ENCODE measurements at regions not wholly inside any gene's neighbourhood (a gene's known extent, or its start where the extent isn't known, plus 50 kb on each side); places are given as distances from the start of the nearest gene placed in this dataset.

- H3K27me3 ChIP-seq (ENCODE audit: insufficient read depth, low read length) = no peaks in the 10 kb centered on the region
- peaks cover 36% of the 10 kb centered on the region for H3K79me2 ChIP-seq (ENCODE audit: insufficient read depth, low read length)
- ChIA-PET CTCF (interaction anchor here (0.9 to 2.9 kb wide), 3 partner anchors 9 to 44 kb away, joined by 4 to 18 read pairs (median 4); no protein-coding TSS in a partner anchor), POLR2A (interaction anchor here (0.7 to 1.4 kb wide), 3 partner anchors 9 to 17 kb away, joined by 3 to 4 read pairs (median 4); no protein-coding TSS in a partner anchor), RAD21 (ENCODE audit: low non-redundant PET in 1 of 2, low total read pairs in 2 of 2, uncharacterized antibody in 2 of 2, unreplicated experiment in 2 of 2) (interaction anchor here in 1 of 2 experiments (0.5 kb wide), 1 partner anchor 97 kb away, joined by 4 read pairs; no protein-coding TSS in a partner anchor)
- peak overlapping the region; percentile 71 for H3K4me2 ChIP-seq (ENCODE audit: low read length)
- H3K9ac ChIP-seq (ENCODE audit: low read length) = 0 out of 2 replicates have a peak overlapping the region, but pooled peaks have one; percentile 2
- H3K9me3 ChIP-seq (ENCODE audit: control insufficient read depth in 1 of 2, insufficient read depth in 1 of 2, low read depth in 1 of 2, low read length in 2 of 2) = no peaks in the 10 kb centered on the region
- intact Hi-C loops (cut with micrococcal nuclease) = no loop called here
- H3K4me3 ChIP-seq (replicated peaks in 1 of 2; ENCODE audit: low read depth in 1 of 2, low read length in 2 of 2) = peak overlapping the region in 1 of 2 experiments; percentile 30; a peak in 2 of 4 replicates
- H2AFZ ChIP-seq (ENCODE audit: low read depth, low read length, poor library complexity, severe bottlenecking) = no peak overlapping the region
- H3K9me2 ChIP-seq (ENCODE audit: insufficient read depth) = no peaks in the 10 kb centered on the region
- ATAC-seq (peak; percentile 82), DNase-seq (ENCODE audit: low read depth, low spot score) (peak; percentile 87)
- H4K20me1 ChIP-seq (ENCODE audit: insufficient read depth) = no peaks in the 10 kb centered on the region
- H3K36me3 ChIP-seq (ENCODE audit: control insufficient read depth in 1 of 2, insufficient read depth in 2 of 2, low read length in 2 of 2) = no peaks in the 10 kb centered on the region
- BruUV-seq (replicated peaks) = no TSS peak
- H3K4me1 ChIP-seq (ENCODE audit: control insufficient read depth in 1 of 2, insufficient read depth in 2 of 2, low read length in 2 of 2) = peaks cover 60 to 75% of the 10 kb centered on the region in 2 experiments
- peak overlapping the region; percentile 64 for H3K27ac ChIP-seq (ENCODE audit: low read depth, low read length)
- TF ChIP-seq YY1 (IDR thresholded peaks at IDR 0.05; ENCODE audit: extremely low read depth, insufficient replicate concordance, low read depth, low read length) (peak; percentile 37), MAX (IDR thresholded peaks at IDR 0.05) (peak; percentile 69; the same call in 1 of the 2 replicates), CTCF (IDR thresholded peaks at IDR 0.05 in 2 of 3, conservative IDR thresholded peaks at IDR 0.05 in 1 of 3; ENCODE audit: borderline replicate concordance in 1 of 3, insufficient read depth in 1 of 3, low read depth in 2 of 3, low read length in 2 of 3) (no peak), JUND (IDR thresholded peaks at IDR 0.05) (peak; percentile 94), ZFX (IDR thresholded peaks at IDR 0.05) (no peak), SIN3A (IDR thresholded peaks at IDR 0.05; ENCODE audit: low read depth) (peak; percentile 64; the same call in 1 of the 2 replicates), POLR2AphosphoS5 (IDR thresholded peaks at IDR 0.05; ENCODE audit: low read depth, low read length) (peak; percentile 23; the same call in 1 of the 2 replicates), TCF7L2 (IDR thresholded peaks at IDR 0.05; ENCODE audit: borderline replicate concordance, extremely low read depth, insufficient read depth, insufficient read length) (no peak), EZH2phosphoT487 (IDR thresholded peaks at IDR 0.05; ENCODE audit: borderline replicate concordance) (no peak), SRF (IDR thresholded peaks at IDR 0.05; ENCODE audit: low read depth) (peak; percentile 55; the same call in 1 of the 2 replicates), FOSL1 (IDR thresholded peaks at IDR 0.05; ENCODE audit: low read depth) (peak; percentile 87), CEBPB (IDR thresholded peaks at IDR 0.05; ENCODE audit: low read depth) (peak; percentile 69), ZNF274 (IDR thresholded peaks at IDR 0.05; ENCODE audit: low read depth, low read length) (no peak), CBX3 (IDR thresholded peaks at IDR 0.05; ENCODE audit: low read depth) (peak; percentile 86; the same call in 1 of the 2 replicates), SP1 (IDR thresholded peaks at IDR 0.05; ENCODE audit: low read depth) (peak; percentile 93), EZH2 (IDR thresholded peaks at IDR 0.05) (no peak), ATF3 (IDR thresholded peaks at IDR 0.05) (no peak), POLR2A (IDR thresholded peaks at IDR 0.05; ENCODE audit: borderline replicate concordance, extremely low read depth, insufficient read depth, insufficient read length) (no peak), ZBTB33 (IDR thresholded peaks at IDR 0.05; ENCODE audit: extremely low read depth, insufficient replicate concordance, low read length) (no peak), ELF1 (IDR thresholded peaks at IDR 0.05; ENCODE audit: borderline replicate concordance, low read depth) (no peak; the same call in 1 of the 2 replicates), EGR1 (IDR thresholded peaks at IDR 0.05; ENCODE audit: low read depth) (peak; percentile 66), RAD21 (IDR thresholded peaks at IDR 0.05; ENCODE audit: low read depth) (peak; percentile 26; the same call in 1 of the 2 replicates)
Measured at GRCh38 chr6:56860475-56860874, 94.4 kb upstream of the BEND6 start.
